ENCODE measurements at regions not wholly inside any gene's neighbourhood (a gene's known extent, or its start where the extent isn't known, plus 50 kb on each side); places are given as distances from the start of the nearest gene placed in this dataset.

DNA sequence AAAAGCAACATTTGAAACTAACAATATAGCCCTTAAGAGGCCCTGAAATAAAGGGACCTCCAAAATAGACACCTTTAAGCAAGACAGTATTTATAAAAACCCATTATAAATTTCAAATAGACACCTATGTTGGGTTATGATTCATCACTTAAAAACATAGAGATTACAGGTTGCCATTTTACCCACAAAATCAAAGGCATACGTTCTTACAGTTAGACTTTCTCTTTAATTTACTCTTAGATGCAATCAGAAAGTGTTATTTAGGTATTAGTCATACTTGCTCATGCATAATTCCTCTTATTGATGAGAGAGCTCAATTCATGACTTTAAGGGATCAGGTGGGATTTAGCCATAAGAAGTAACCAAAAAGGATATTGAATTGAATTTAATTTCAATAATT, 51.5 kb upstream of the TMEM200A start:
- no peak for DNase-seq

DNA sequence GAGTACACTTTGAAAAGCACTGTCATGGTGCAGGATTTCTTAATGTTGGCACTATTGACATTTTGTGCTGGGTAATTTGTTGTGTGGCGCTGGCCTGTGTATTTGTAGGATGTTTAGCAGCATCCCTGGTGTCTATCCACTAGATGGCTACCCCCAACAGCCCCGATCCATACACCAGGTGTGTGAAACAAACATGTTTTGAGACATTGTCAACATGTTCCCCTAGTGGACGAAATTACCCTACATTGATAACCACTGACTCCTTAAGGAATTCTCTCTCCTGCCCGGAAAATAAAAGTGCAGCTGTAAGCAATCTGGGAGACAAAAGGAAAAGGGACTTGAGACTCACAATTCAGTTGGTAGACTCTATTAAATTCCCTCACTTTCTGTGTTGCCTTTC, 52.6 kb upstream of the TMEM200A start:
- DNase-seq: no peak

DNA sequence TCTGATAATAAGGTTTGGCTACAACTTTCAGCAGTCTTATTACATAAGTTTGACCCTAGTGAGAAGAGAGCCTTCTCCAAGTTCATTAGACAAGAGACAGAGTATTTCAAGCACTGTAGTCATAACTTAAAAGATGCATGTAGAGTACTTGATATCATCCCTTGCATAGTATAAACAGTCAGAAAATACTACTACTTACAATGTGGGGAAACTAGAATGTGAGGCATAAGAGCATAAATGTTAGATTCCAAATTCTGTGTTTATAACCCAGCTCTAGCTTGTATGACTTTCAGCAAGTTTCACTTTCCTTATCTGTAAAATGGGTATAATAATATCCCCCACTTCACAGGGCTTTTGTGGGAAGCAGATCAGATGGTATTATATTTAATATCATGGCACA, 56.8 kb upstream of the TMEM200A start:
- no peak for DNase-seq

DNA sequence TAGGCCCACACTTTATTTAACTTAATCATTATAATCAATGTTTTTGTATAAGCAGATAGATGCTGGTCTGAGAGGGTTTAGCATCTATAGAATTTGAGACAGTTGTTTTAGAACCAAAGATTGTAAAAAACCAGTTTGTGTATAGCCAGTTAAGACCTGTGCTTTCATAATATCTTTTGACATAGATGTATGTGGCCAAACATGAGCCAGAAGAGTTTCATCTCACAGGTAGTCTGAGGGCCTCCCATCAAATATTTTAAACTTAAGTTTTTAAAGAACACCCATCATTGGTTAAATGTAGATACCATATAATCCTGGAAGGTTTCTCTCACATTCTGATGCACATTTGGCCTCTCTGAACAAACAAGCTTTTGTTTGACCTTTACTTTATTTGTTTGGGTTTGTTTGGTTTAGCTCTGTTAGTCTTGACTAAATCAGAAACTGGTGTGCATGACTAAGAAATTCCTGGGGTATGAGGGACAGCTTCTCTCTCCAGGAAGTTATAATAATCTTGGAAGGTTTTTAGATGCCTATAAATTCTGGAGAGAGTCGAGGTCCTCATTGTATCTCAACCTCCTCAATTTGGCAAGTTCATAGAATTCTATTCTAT, 58.0 kb upstream of the TMEM200A start:
- no peak for DNase-seq

- DNase-seq: no peak
These were observed 59.4 kb upstream of the TMEM200A start for GRCh38 chr6:130306377-130306776.

- no peak for DNase-seq
These were observed 62.4 kb upstream of the TMEM200A start for GRCh38 chr6:130303431-130303830.

GRCh38 chr6:130298258-130298657, 67.6 kb upstream of the TMEM200A start:
- no peak for DNase-seq

DNA sequence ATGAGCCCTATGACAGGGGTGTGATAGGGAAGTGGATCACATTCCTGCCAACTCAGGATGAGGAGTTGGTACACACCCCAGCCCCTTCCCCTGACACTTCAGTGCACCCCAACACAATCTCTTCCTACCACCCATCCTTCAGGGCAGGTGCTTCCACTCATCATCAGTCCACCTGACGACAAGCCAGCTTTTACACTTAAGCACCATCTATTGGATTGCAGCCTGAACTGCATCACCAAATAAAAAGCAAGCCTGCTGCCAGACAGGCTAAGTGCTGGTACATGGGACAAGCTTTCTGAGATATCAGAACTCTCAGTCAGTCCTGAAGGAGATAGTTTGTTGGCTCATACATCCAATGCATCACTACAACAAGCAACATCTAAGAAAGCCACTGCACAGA, 69.0 kb upstream of the TMEM200A start:
- no peak for DNase-seq

DNA sequence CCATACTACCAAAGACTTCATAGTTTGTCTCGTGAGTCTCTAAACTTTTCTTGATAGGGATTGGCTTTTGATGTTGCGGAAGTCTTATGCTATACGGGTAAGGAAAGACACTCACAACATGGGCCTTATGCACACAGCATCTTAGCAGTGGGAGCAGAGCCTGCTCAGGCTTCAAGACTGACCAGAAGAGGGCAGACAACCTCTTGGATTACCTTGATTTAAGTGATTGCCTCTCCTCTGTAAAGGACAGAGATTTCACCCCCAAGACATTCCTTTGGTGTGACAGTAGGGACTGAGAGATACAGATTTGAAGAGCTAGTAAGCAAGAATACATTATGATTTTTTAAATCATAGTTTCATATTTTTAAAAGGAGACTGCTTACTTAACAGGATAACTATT, 71.0 kb upstream of the SAMD3 start:
- peak; percentile 8 for DNase-seq

- DNase-seq: peak; percentile 21
These were observed 65.3 kb upstream of the SAMD3 start for GRCh38 chr6:130288065-130288464.

- peak; percentile 5 for DNase-seq
These were observed 59.7 kb upstream of the SAMD3 start for GRCh38 chr6:130282234-130282995.

DNA sequence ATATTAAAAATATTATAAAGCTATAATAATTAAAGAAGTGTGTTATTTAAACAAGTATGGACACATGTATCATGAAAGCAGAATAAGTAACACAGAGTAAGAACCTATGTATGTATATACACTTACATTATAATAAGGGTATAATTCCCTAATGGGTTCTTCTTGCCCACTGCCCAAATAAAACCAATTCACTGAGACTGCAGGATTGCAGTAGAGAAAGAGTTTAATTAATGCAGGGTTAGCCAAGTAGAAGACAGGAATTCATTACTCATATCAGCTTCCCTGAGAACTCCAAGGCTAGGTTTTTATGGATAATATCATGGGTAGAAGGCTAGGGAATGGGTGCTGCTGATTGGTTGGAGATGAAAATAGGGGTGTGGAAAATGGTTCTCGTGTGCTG, 53.8 kb upstream of the SAMD3 start:
- DNase-seq: no peak

- DNase-seq: no peak
These were observed 51.3 kb upstream of the SAMD3 start for GRCh38 chr6:130274007-130274406.
